Activated B cell treated with CpG ODN at 0.5 μM for 24 hours (primary cell): ENCODE measurements at regions not wholly inside any gene's neighbourhood (a gene's known extent, or its start where the extent isn't known, plus 50 kb on each side); places are given as distances from the start of the nearest gene placed in this dataset.

Experiments used
- ATAC-seq: fragments of 200-7000 bp; cut with Tn5 transposase; one replicate; pipeline ENCODE4 v1.10.0; 2021; ENCODE audit warnings: low read depth, mild to moderate bottlenecking, moderate library complexity
- CTCF ChIA-PET: fragments of 350-600 bp; sonication (Branson Sonifier 250); formaldehyde crosslinking; loops from one replicate; lab custom pipeline; 2021; ENCODE audit warnings: antibody characterized with exemption; lab: Charles Lee
- POLR2A ChIA-PET: fragments of 350-600 bp; sonication (Branson Sonifier 250); formaldehyde crosslinking; loops from one replicate; lab custom pipeline; 2021; ENCODE audit warnings: antibody characterized with exemption; lab: Charles Lee
- DNase-seq: peaks from one replicate; pipeline ENCODE4 v3.0.0; 2022
- H3K27ac Mint-ChIP-seq: one replicate; pipeline ENCODE4 v1.8.0; 2020; ENCODE audit warnings: mixed read lengths
- H3K27me3 Mint-ChIP-seq: one replicate; pipeline ENCODE4 v1.8.0; 2021; ENCODE audit warnings: mixed read lengths
- H3K36me3 Mint-ChIP-seq: one replicate; pipeline ENCODE4 v1.8.0; 2021; ENCODE audit warnings: low read depth, mixed read lengths
- H3K4me1 Mint-ChIP-seq: one replicate; pipeline ENCODE4 v1.8.0; 2021; ENCODE audit warnings: mixed read lengths
- H3K4me3 Mint-ChIP-seq: one replicate; pipeline ENCODE4 v1.8.0; 2020; ENCODE audit warnings: mild to moderate bottlenecking, mixed read lengths
- H3K9me3 Mint-ChIP-seq: one replicate; pipeline ENCODE4 v1.8.0; 2020; ENCODE audit warnings: mixed read lengths
- CTCF ChIP-seq: fragments of 200-600 bp; IDR thresholded peaks from one replicate; pipeline ENCODE4 v1.8.0; 2022; ENCODE audit warnings: antibody characterized with exemption, mild to moderate bottlenecking
- intact Hi-C: fragments of 100-400 bp; cut with micrococcal nuclease; formaldehyde crosslinking; loops from one replicate; pipeline ENCODE4 v1.15.1; 2024

DNA sequence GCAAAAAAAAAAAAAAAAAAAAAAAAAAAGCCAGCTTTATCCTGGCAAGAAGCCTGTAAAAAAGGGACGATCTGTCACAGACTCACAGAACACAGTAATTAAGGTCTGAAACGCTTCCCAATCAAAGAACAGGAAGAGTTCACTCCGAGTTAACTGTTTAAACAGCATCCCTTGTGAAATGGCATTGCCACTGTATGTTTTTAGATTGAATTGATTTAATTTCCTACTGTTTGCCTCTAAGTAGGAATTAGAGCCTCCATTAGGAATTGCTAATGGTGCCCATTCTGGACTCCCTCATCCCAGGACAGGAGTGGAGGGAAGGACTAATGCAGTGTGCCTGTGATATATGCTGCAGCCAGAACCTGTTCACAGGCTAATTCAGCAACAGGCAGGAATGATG is 370.8 kb downstream of the RWDD3 start:
- intact Hi-C loops, result no loop called here
- DNase-seq, result no peak
- Mint-ChIP-seq H3K36me3 (no peaks in the 10 kb centered on the region), H3K27ac (no peak overlapping the region), H3K9me3 (peaks cover 12% of the 10 kb centered on the region), H3K4me3 (no peak overlapping the region), H3K4me1 (no peaks in the 10 kb centered on the region), H3K27me3 (no peaks in the 10 kb centered on the region)
- ChIA-PET CTCF (no interaction called here), POLR2A (no interaction called here)
- no peak for TF ChIP-seq CTCF
- no peak for ATAC-seq

GRCh38 chr1:95614197-95614596 is 380.2 kb downstream of the RWDD3 start:
- Mint-ChIP-seq H3K4me3 (no peak overlapping the region), H3K27me3 (no peaks in the 10 kb centered on the region), H3K4me1 (no peaks in the 10 kb centered on the region), H3K27ac (no peak overlapping the region), H3K36me3 (no peaks in the 10 kb centered on the region), H3K9me3 (peaks cover 5% of the 10 kb centered on the region)
- no peak for TF ChIP-seq CTCF
- no peak for DNase-seq
- POLR2A ChIA-PET, result no interaction called here
- no peak for ATAC-seq
- intact Hi-C loops, result no loop called here
- CTCF ChIA-PET, result no interaction called here

GRCh38 chr1:95615421-95615820 is 381.4 kb downstream of the RWDD3 start:
- H3K9me3 Mint-ChIP-seq, result peaks cover 10% of the 10 kb centered on the region
- DNase-seq, result no peak
- no peaks in the 10 kb centered on the region for H3K4me1 Mint-ChIP-seq
- no peak for ATAC-seq
- no peaks in the 10 kb centered on the region for H3K27me3 Mint-ChIP-seq
- no peaks in the 10 kb centered on the region for H3K36me3 Mint-ChIP-seq
- no peak overlapping the region for H3K27ac Mint-ChIP-seq
- intact Hi-C loops, result no loop called here
- ChIA-PET CTCF (no interaction called here), POLR2A (no interaction called here)
- no peak for TF ChIP-seq CTCF
- no peak overlapping the region for H3K4me3 Mint-ChIP-seq

GRCh38 chr1:95620076-95620475 is 386.1 kb downstream of the RWDD3 start:
- intact Hi-C loops, result no loop called here
- Mint-ChIP-seq H3K27ac (no peak overlapping the region), H3K9me3 (peaks cover 16% of the 10 kb centered on the region), H3K4me1 (no peaks in the 10 kb centered on the region), H3K27me3 (no peaks in the 10 kb centered on the region), H3K4me3 (no peak overlapping the region), H3K36me3 (no peaks in the 10 kb centered on the region)
- DNase-seq (no peak), ATAC-seq (no peak)
- no peak for TF ChIP-seq CTCF
- CTCF ChIA-PET, result no interaction called here
- POLR2A ChIA-PET, result no interaction called here

DNA sequence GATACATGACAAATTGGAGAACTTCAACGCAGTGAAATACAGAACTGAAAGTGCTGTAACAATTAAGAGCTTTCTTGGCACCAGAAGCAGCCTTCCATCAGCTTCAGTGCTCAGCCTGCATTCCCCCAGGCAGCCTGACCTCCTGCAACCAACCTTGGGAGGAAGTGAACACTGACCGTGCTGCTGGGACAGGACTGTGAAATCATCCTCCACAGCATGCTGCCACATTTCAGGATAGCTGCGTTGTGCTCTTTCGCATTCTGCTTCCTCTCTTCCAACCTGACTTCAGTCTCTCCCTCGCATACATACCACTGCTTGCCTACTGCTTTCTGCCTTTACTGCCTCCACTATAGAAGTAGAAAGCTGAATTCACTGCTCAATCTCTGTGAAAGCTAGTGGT is 388.6 kb downstream of the RWDD3 start:
- Mint-ChIP-seq H3K27ac (no peak overlapping the region), H3K9me3 (peaks cover 12% of the 10 kb centered on the region), H3K27me3 (no peaks in the 10 kb centered on the region), H3K4me1 (no peaks in the 10 kb centered on the region), H3K4me3 (no peak overlapping the region), H3K36me3 (no peaks in the 10 kb centered on the region)
- ATAC-seq (no peak), DNase-seq (no peak)
- POLR2A ChIA-PET, result no interaction called here
- intact Hi-C loops, result no loop called here
- CTCF ChIA-PET, result no interaction called here
- no peak for TF ChIP-seq CTCF
